ENCODE measurements at regions not wholly inside any gene's neighbourhood (a gene's known extent, or its start where the extent isn't known, plus 50 kb on each side); places are given as distances from the start of the nearest gene placed in this dataset.
A peak's percentile ranks its signal among the peaks of the same experiment; 100 is the strongest.

GRCh38 chr1:204736836-204737235, 51.3 kb upstream of the LRRN2 start:
- DNase-seq (ENCODE audit: low spot score): no peak

- no peak for DNase-seq (ENCODE audit: low spot score)
Observed at GRCh38 chr1:204738506-204738905, 53.0 kb upstream of the LRRN2 start.

- no peak for DNase-seq (ENCODE audit: low spot score)
Observed at GRCh38 chr1:204740354-204740753, 54.8 kb upstream of the LRRN2 start.

- no peak for DNase-seq (ENCODE audit: low spot score)
Observed at GRCh38 chr1:204741440-204741839, 55.9 kb upstream of the LRRN2 start.

GRCh38 chr1:204742676-204743251, 57.2 kb upstream of the LRRN2 start:
- DNase-seq (ENCODE audit: low spot score): no peak

GRCh38 chr1:204744107-204744779, 58.7 kb upstream of the LRRN2 start:
- no peak for DNase-seq (ENCODE audit: low spot score)

GRCh38 chr1:204746838-204747442, 61.4 kb upstream of the LRRN2 start:
- peak; percentile 42 for DNase-seq (ENCODE audit: low spot score)

GRCh38 chr1:204751480-204751879, 65.9 kb upstream of the LRRN2 start:
- no peak for DNase-seq (ENCODE audit: low spot score)

GRCh38 chr1:204751883-204752687, 66.5 kb upstream of the LRRN2 start:
- no peak for DNase-seq (ENCODE audit: low spot score)

- no peak for DNase-seq (ENCODE audit: low spot score)
Observed at GRCh38 chr1:204752688-204753040, 67.1 kb upstream of the LRRN2 start.

GRCh38 chr1:204754821-204755220, 69.3 kb upstream of the LRRN2 start:
- no peak for DNase-seq (ENCODE audit: low spot score)

- DNase-seq (ENCODE audit: low spot score): no peak
Observed at GRCh38 chr1:204756349-204756748, 70.8 kb upstream of the LRRN2 start.

GRCh38 chr1:204756811-204757210, 71.3 kb upstream of the LRRN2 start:
- no peak for DNase-seq (ENCODE audit: low spot score)

GRCh38 chr1:204758601-204759000, 73.1 kb upstream of the LRRN2 start:
- DNase-seq (ENCODE audit: low spot score): no peak

- DNase-seq (ENCODE audit: low spot score): no peak
Observed at GRCh38 chr1:204760350-204760749, 74.8 kb upstream of the LRRN2 start.

GRCh38 chr1:204760757-204761156, 75.2 kb upstream of the LRRN2 start:
- no peak for DNase-seq (ENCODE audit: low spot score)

GRCh38 chr1:204763773-204764427, 78.4 kb upstream of the LRRN2 start:
- peak; percentile 86 for DNase-seq (ENCODE audit: low spot score)

GRCh38 chr1:204769997-204770396, 84.5 kb upstream of the LRRN2 start:
- no peak for DNase-seq (ENCODE audit: low spot score)

- DNase-seq (ENCODE audit: low spot score): no peak
Observed at GRCh38 chr1:204771358-204771757, 85.8 kb upstream of the LRRN2 start.

GRCh38 chr1:204773246-204773645, 87.7 kb upstream of the LRRN2 start:
- DNase-seq (ENCODE audit: low spot score): no peak

- no peak for DNase-seq (ENCODE audit: low spot score)
Observed at GRCh38 chr1:204775546-204775945, 90.0 kb upstream of the LRRN2 start.

GRCh38 chr1:204777591-204777990, 92.1 kb upstream of the LRRN2 start:
- no peak for DNase-seq (ENCODE audit: low spot score)

Measured in COLO829 (cell line).